COR-L47 (cell line): ENCODE measurements at regions not wholly inside any gene's neighbourhood (a gene's known extent, or its start where the extent isn't known, plus 50 kb on each side); places are given as distances from the start of the nearest gene placed in this dataset.

Experiments
- DNase-seq: peaks from one replicate; lab custom pipeline; 2025; lab: John Stamatoyannopoulos, UW

GRCh38 chr6:113505084-113505699 lies 352.0 kb upstream of the MARCKS start:
- no peak for DNase-seq

GRCh38 chr6:113508249-113508648 lies 348.9 kb upstream of the MARCKS start:
- DNase-seq = no peak

- DNase-seq = no peak
These were observed 346.0 kb upstream of the MARCKS start for GRCh38 chr6:113511100-113511499.

DNA sequence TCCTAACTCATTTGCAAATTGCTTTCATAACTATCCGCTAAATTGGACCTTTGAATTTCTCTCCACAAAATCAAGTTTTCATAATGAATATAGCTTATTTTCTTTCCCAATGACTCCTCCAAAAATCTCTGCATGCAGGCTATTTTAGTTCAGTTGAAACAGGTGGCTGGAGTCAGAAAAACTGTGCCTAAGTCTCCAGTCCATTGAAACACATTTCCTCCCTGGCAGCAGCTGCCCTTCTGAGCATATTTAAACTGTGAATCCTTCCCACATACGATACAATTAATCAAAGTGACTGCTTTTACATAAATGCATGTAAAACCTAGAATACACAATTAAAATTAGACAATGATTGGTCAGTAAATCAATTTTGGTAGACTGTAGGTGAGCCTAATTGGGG lies 344.6 kb upstream of the MARCKS start:
- no peak for DNase-seq

- DNase-seq = no peak
These were observed 344.1 kb upstream of the MARCKS start for GRCh38 chr6:113513086-113513485.

GRCh38 chr6:113522376-113522775 lies 334.8 kb upstream of the MARCKS start:
- DNase-seq = no peak

GRCh38 chr6:113524826-113525225 lies 332.3 kb upstream of the MARCKS start:
- DNase-seq = no peak

DNA sequence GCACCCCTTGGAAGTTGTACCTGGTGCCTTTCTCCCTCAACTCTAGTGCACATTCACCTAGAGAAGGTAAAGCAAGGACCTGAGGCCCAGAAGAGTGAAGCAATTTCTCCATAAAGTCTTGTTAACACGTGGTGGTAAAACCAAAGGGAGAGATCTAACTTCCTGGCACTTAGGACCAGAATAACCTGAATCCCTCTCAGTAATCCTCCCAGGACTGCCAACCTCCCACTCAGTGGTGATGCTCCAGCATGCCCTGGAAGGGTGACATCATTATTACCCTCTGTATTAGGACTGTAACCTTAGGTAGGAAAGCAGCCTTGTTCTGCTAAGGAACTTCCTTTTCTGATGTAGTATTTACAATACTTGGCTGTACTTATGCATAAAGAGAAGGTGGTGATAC lies 330.6 kb upstream of the MARCKS start:
- DNase-seq = no peak

DNA sequence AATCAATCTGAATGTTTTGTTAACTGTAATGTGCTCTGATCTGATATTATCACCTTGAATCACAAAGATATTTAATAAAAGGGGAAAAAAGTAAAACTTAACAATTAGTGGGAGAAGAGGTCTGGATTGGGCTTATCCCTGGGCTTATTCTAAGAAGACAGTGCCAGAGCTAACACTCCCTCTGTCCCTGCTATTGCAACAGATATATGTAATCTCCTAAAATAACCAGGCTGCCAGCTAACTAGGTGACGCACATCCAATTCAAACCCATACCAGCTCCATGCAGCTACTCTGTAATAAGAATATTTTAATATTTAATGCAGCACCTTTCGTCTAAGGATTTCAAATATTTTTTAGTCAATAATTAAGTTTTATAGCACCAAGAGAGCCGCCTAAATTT lies 330.1 kb upstream of the MARCKS start:
- DNase-seq = no peak

DNA sequence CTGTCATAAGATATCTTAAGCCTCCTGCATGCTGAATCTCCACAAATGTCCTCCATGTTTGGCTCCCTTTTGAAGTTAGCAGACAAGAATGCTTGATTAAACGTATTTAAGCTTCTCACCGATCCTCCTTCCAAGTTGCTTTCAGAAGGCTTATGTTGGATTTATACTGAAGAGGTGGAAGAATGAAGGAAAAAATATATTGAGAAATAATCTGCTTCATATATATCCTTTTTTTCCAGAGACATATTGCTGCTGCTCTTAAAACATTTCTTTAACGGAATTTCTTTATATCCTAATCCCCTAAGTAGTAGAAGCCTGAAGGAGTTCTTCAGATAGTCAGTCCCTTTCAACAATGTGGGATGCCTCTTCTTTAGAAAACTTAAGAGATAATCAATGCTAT lies 329.0 kb upstream of the MARCKS start:
- no peak for DNase-seq

DNA sequence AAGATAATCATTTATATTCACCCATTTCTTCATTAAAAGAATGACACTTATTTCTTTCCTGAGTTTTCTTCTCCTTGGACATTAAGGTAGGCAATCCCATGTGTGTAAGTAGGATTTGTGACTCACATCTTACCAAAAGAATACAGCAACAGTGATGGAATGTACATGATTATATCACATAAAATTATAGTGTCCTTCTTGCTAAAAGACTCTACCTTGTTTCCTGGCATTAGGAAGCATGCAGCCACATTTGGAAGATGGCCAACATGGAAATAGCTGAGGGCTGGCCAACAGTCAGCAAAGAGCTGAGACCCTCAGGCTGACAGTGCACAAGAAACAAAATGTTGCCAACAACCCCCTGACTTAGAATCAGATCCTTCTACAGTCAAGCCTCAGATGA lies 327.9 kb upstream of the MARCKS start:
- no peak for DNase-seq

DNA sequence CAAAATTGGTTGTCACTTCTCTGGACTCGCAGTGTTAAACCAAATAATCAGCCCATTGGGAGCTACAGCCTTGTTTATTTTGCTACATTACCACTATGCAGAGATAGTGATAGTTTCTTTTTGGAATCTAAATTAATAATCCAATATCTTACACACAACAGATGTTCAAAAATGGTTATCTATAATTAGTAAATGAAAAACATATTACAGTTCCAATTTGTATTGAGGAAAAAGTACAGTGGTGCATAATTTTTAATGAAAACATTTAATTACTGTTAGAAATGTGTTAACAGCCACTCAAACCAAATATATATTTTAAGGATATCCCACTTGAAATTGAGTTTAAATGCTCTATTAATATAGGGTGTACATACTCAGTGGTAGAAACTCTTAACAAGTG lies 327.3 kb upstream of the MARCKS start:
- DNase-seq = no peak

GRCh38 chr6:113530769-113531168 lies 326.4 kb upstream of the MARCKS start:
- DNase-seq = no peak

GRCh38 chr6:113539202-113539601 lies 317.9 kb upstream of the MARCKS start:
- DNase-seq = no peak

DNA sequence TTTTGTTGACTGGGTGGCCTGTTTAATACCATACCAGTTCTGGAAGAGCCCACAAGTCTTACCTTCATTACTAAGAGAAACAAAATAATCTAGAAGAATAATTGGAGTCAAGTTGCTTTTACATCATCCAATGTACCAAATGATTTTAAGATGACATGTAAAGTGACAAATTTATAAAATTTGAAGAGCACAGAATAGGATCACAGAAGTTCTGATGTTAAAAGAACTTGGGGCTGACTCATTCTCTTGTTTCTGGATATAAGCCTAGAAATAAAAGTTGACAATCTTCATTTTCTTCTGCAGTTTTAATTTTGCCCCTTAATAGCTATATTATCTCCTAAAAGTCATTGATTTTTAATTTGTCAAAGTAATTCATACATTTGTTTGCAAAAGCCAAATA lies 317.5 kb upstream of the MARCKS start:
- DNase-seq = no peak

GRCh38 chr6:113540466-113540865 lies 316.7 kb upstream of the MARCKS start:
- DNase-seq = no peak

GRCh38 chr6:113551168-113551567 lies 306.0 kb upstream of the MARCKS start:
- no peak for DNase-seq

DNA sequence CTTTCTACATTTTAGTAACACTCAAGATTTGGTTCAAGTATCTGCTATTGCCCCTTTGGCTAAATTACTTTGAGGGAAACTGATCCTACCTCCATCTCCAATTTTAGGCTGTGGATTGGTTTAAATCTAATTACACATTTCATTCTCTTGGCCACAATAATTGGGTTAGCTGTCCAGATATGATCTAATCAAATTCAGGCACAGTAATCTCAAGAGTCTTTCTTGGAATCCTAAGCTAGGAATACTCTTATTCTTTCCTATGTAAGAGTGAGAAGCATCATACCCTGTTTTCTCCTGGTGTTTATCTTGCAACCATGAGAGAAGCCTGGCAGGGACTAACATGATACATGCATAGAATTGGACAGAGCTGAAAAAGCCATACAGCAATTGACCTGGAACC lies 300.4 kb upstream of the MARCKS start:
- no peak for DNase-seq

- no peak for DNase-seq
These were observed 298.7 kb upstream of the MARCKS start for GRCh38 chr6:113558431-113558830.

- no peak for DNase-seq
These were observed 298.2 kb upstream of the MARCKS start for GRCh38 chr6:113558966-113559365.

GRCh38 chr6:113560376-113560775 lies 296.8 kb upstream of the MARCKS start:
- DNase-seq = no peak

GRCh38 chr6:113560908-113561307 lies 296.2 kb upstream of the MARCKS start:
- no peak for DNase-seq

DNA sequence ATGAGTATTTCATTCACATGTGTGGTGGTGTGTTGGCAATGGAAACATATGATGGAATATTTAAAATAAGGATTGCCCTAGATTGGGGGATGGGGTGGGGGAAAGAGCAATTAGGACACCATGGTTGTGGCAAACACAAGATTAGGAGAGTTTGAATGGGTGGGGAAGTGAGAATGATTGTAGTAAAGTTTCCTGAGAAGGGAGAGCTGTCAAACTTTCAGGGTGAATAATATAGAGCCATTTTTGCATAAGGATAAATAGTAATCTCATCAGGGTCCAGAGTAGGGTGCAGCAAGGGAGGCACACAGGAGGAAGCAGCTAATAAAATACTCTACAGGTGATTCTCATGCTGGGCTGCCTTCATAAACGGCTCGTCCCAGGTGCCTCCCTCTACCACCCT lies 294.9 kb upstream of the MARCKS start:
- DNase-seq = no peak

GRCh38 chr6:113564371-113565171 lies 292.6 kb upstream of the MARCKS start:
- DNase-seq = peak; percentile 30
